T-cell (primary cell): ENCODE measurements at regions not wholly inside any gene's neighbourhood (a gene's known extent, or its start where the extent isn't known, plus 50 kb on each side); places are given as distances from the start of the nearest gene placed in this dataset.
"Not testable (repeated sequence)": the region's sequence is repeated elsewhere in the genome, so short reads cannot be mapped to it uniquely, and the experiment has no call there.

Source experiments
- ATAC-seq, 4 experiments: fragments of 200-7000 bp in 3 of 4; fragments of 150-1000 bp in 1 of 4; cut with Tn5 transposase; replicated peaks in 1 of 4; 1 replicate in 3 of 4; 2 replicates in 1 of 4; pipeline ENCODE4 v1.10.0; 2021; ENCODE audit warnings: moderate library complexity in 3 of 4, mild to moderate bottlenecking in 2 of 4, moderate number of reproducible peaks in 1 of 4
- CTCF ChIA-PET, 2 donors: fragments of 300-600 bp; sonication (Branson Sonifier 250); formaldehyde crosslinking; loops; one replicate each; lab custom pipeline; 2022; ENCODE audit warnings: antibody characterized with exemption in 2 of 2; lab: Charles Lee
- POLR2A ChIA-PET, 2 donors: fragments of 300-600 bp; sonication (Branson Sonifier 250); formaldehyde crosslinking; loops; one replicate each; lab custom pipeline; 2022; ENCODE audit warnings: antibody characterized with exemption in 2 of 2; lab: Charles Lee
- DNase-seq, 35 experiments: peaks; one replicate each; pipeline versions ENCODE4 v3.0.0 to v3.0.0-alpha.2; 2013 to 2023
- H3K27ac ChIP-seq: one replicate; pipeline ENCODE4 v1.5.1; 2013; ENCODE audit warnings: low read length
- H3K27me3 ChIP-seq, 2 experiments: replicated peaks in 1 of 2; 1 replicate in 1 of 2; 2 replicates in 1 of 2; pipeline versions ENCODE4 v1.6.1 to v1.7.0; 2013; ENCODE audit warnings: low read length in 1 of 2, mixed read lengths in 1 of 2; ENCODE audit not compliant: control insufficient read depth in 2 of 2, insufficient read depth in 2 of 2; ENCODE audit errors: extremely low read depth in 1 of 2
- H3K36me3 ChIP-seq, 2 donors: 1 replicate in 1 of 2; 2 replicates in 1 of 2; pipeline versions ENCODE4 v1.6.1 to v1.7.0; 2013; ENCODE audit warnings: low read length in 1 of 2; ENCODE audit not compliant: control insufficient read depth in 2 of 2, insufficient read depth in 1 of 2; ENCODE audit errors: extremely low read depth in 1 of 2
- H3K4me1 ChIP-seq, 2 experiments: 1 replicate in 1 of 2; 2 replicates in 1 of 2; pipeline versions ENCODE4 v1.6.1 to v1.7.0; 2013; ENCODE audit warnings: low read length in 2 of 2, mixed read lengths in 1 of 2; ENCODE audit not compliant: insufficient read depth in 2 of 2, control insufficient read depth in 1 of 2; ENCODE audit errors: extremely low read depth in 1 of 2
- H3K4me3 ChIP-seq, 2 donors: 1 replicate in 1 of 2; 2 replicates in 1 of 2; pipeline versions ENCODE4 v1.5.1 to v1.7.0; 2013; ENCODE audit warnings: mild to moderate bottlenecking in 2 of 2, low read length in 1 of 2, moderate library complexity in 1 of 2; ENCODE audit not compliant: control insufficient read depth in 1 of 2; ENCODE audit errors: extremely low read depth in 1 of 2
- H3K9me3 ChIP-seq: 2 replicates; pipeline ENCODE4 v1.7.0; 2013
- H3K27ac Mint-ChIP-seq, 2 donors: one replicate each; pipeline ENCODE4 v1.8.0; 2020 to 2021; ENCODE audit warnings: mild to moderate bottlenecking in 2 of 2, mixed read lengths in 2 of 2
- H3K27me3 Mint-ChIP-seq, 2 donors: one replicate each; pipeline ENCODE4 v1.8.0; 2021 to 2022; ENCODE audit warnings: mixed read lengths in 2 of 2
- H3K36me3 Mint-ChIP-seq: one replicate; pipeline ENCODE4 v1.8.0; 2021; ENCODE audit warnings: mixed read lengths
- H3K4me1 Mint-ChIP-seq, 3 donors: one replicate each; pipeline ENCODE4 v1.8.0; 2020 to 2022; ENCODE audit warnings: mixed read lengths in 3 of 3, mild to moderate bottlenecking in 1 of 3
- H3K4me3 Mint-ChIP-seq, 3 donors: one replicate each; pipeline ENCODE4 v1.8.0; 2020 to 2022; ENCODE audit warnings: mild to moderate bottlenecking in 3 of 3, mixed read lengths in 3 of 3, moderate library complexity in 3 of 3
- H3K9me3 Mint-ChIP-seq, 3 donors: one replicate each; pipeline ENCODE4 v1.8.0; 2020 to 2022; ENCODE audit warnings: mixed read lengths in 3 of 3
- WGBS: methylation state at CpG from one replicate; pipeline ENCODE4 v1.1.5; 2013; ENCODE audit warnings: missing lambda C conversion rate; ENCODE audit not compliant: insufficient coverage; 5-methylcytosine and 5-hydroxymethylcytosine counted together

DNA sequence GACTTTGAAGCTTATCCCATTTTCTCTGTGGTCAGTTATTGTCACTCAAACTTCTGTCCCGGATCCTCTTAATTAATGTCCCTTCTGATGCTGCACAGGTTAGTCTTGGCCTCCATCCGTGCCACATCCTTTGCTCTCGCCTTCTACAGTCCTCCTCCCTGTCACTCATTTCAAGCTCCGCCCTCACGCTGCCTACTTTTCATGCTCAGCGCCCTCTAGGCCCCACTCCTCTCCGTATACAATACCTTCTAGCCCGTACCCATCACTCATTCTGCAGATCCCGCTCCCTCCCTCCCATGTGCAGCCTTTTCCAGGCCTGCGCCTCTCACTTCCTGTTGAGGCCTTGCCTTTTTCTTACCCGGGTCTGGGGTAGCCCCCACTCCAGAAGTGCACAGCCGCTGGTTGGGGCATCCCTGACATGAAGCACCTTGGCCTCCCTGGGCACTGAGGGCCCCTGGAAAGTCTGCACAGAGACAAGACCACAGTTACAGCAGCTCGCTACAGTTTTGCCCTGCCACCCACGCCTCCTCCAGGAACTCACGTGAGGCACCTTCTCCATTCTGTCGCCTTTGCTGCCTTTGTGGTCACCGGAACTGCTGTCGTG lies 88.5 kb upstream of the SLC25A48 start:
- no peak overlapping the region for H3K27ac ChIP-seq
- H3K36me3 ChIP-seq = no peaks in the 10 kb centered on the region
- ChIA-PET POLR2A (no interaction called here), CTCF (no interaction called here)
- no peak for ATAC-seq
- DNase-seq = no peak
- H3K4me1 ChIP-seq = no peaks in the 10 kb centered on the region
- peaks cover 0 to 9% of the 10 kb centered on the region in 2 experiments for H3K27me3 ChIP-seq
- no peak overlapping the region for H3K4me3 ChIP-seq
- H3K4me1 Mint-ChIP-seq = no peaks in the 10 kb centered on the region
- H3K27ac Mint-ChIP-seq = no peak overlapping the region
- H3K4me3 Mint-ChIP-seq = no peak overlapping the region
- no peaks in the 10 kb centered on the region for H3K9me3 ChIP-seq
- H3K36me3 Mint-ChIP-seq = no peaks in the 10 kb centered on the region
- peaks cover 0 to 9% of the 10 kb centered on the region in 2 donors for H3K27me3 Mint-ChIP-seq
- 85% methylated on average over 16 of the region's 18 CpGs for WGBS
- H3K9me3 Mint-ChIP-seq = no peaks in the 10 kb centered on the region

DNA sequence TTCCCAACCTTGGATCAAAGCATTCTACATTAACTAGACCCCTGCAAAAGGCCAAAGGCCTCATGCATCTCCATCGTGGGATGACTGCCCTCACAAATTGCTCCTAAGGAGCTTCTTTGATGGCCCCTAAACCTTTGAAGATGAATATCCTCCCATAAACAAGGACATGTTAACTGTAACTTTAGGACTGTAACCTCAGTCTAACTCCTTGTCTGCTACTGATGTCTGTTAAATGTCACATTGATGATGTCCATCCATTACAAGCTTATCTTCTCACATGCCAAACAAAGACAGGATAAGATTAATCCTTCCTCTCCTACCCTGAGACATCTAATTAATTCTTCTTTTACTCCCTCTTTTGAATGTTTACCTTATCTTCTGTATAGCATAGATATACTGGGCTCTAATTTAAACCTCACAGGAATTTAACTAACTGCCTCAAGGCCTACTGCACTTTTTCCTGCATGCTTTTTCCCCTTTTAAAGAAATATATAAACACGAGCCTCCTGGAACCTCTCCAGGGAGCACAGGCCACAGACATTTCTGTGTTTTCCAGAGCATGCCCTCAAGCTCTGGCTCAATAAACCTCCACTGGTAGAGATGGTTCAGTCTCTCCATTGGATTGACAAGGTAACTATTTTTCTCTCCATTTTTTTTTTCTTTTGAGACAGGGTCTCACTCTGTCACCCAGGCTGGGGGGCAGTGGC lies 90.6 kb upstream of the SLC25A48 start:
- Histone ChIP-seq H3K27ac (no peak overlapping the region), H3K27me3 (peaks cover 0 to 4% of the 10 kb centered on the region in 2 experiments), H3K36me3 (no peaks in the 10 kb centered on the region), H3K4me3 (no peak overlapping the region), H3K4me1 (no peaks in the 10 kb centered on the region), H3K9me3 (no peaks in the 10 kb centered on the region)
- Mint-ChIP-seq H3K36me3 (no peaks in the 10 kb centered on the region), H3K9me3 (no peaks in the 10 kb centered on the region), H3K4me3 (no peak overlapping the region), H3K4me1 (no peaks in the 10 kb centered on the region), H3K27me3 (peaks cover 0 to 4% of the 10 kb centered on the region in 2 donors), H3K27ac (no peak overlapping the region)
- ChIA-PET POLR2A (no interaction called here), CTCF (no interaction called here)
- DNase-seq (no peak), ATAC-seq (no peak)
- 33% methylated on average over 1 of the region's 2 CpGs for WGBS

DNA sequence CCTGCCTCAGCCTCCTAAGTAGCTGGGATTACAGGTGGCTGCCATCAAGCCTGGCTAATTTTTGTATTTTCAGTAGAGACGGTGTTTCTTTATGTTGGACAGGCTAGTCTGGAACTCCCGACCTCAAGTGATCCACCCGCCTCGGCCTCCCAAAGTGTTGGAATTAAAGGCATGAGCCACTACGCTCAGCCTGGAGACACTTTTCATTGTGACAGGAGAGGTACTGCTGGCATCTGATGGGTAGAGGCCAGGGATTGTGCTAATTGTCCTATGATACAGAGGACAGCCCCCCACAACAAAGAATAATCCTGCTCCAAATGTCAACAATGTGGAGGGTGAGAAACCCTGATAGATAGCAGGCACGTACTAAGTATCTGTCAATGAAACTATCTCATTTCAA lies 91.3 kb upstream of the SLC25A48 start:
- H3K4me3 Mint-ChIP-seq = no peak overlapping the region

DNA sequence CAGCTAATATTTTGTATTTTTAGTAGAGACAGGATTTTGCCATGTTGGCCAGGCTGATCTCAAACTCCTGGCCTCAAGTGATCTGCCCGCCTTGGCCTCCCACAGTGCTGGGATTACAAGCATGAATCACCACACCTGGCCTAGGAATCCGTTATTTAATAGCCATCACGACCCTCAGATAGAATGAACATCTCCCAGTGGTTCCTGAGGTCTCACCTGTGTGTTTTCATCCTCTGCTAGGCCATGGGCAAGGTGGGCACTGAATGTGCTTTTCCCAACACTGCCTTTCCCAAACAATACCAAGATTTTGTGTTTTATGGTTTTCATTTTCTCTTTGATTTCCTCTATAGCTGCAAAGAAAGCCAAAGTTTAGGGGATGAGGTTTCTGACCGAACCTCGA lies 92.2 kb upstream of the SLC25A48 start:
- H3K4me3 Mint-ChIP-seq, H3K27me3 ChIP-seq: not testable (repeated sequence)
- WGBS = 70% methylated on average over 2 of the region's 5 CpGs

More for the DNA sequence above, 91.3 kb upstream of the SLC25A48 start:
- Mint-ChIP-seq H3K27ac (no peak overlapping the region), H3K9me3 (no peaks in the 10 kb centered on the region), H3K4me1 (no peaks in the 10 kb centered on the region), H3K27me3 (peaks cover 0 to 4% of the 10 kb centered on the region in 2 donors), H3K36me3 (no peaks in the 10 kb centered on the region)
- 100% methylated on average over 1 of the region's 6 CpGs for WGBS
- no peaks in the 10 kb centered on the region for H3K4me1 ChIP-seq
- no peaks in the 10 kb centered on the region for H3K9me3 ChIP-seq
- DNase-seq = no peak
- no peak overlapping the region for H3K4me3 ChIP-seq
- H3K27ac ChIP-seq = no peak overlapping the region
- H3K27me3 ChIP-seq = peaks cover 0 to 4% of the 10 kb centered on the region in 2 experiments
- ATAC-seq = no peak
- no peaks in the 10 kb centered on the region for H3K36me3 ChIP-seq
- POLR2A ChIA-PET = no interaction called here
- CTCF ChIA-PET = no interaction called here

DNA sequence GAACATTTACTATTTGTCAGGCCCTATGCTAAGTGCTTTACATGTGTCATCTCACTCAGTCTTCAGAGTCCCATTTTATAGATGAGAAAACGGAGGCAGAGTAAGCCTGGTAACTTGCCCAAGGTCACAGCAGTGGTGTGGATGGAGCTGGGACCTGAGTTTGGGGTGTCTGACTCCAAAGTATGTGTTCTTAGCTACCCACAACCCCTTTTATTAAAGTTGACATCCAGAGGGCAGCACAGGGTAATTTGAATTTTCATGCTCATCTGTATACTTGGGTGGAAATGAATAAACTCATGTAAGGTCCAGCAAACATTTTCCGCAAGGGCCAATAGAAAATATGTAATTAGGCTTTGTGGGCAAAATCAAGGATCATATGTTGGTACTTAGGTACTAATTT lies 93.4 kb upstream of the SLC25A48 start:
- no peak overlapping the region for H3K4me3 ChIP-seq
- no peaks in the 10 kb centered on the region for H3K9me3 Mint-ChIP-seq
- no peak overlapping the region for H3K27ac ChIP-seq
- no CpG with 5 or more reads among the region's 2 CpGs for WGBS
- ATAC-seq = no peak
- no peak overlapping the region for H3K27ac Mint-ChIP-seq
- no peaks in the 10 kb centered on the region for H3K4me1 Mint-ChIP-seq
- no peaks in the 10 kb centered on the region for H3K36me3 Mint-ChIP-seq
- CTCF ChIA-PET = no interaction called here
- H3K4me3 Mint-ChIP-seq = no peak overlapping the region
- H3K9me3 ChIP-seq = no peaks in the 10 kb centered on the region
- H3K27me3 ChIP-seq = peaks cover 0 to 4% of the 10 kb centered on the region in 2 experiments
- POLR2A ChIA-PET = no interaction called here
- no peak for DNase-seq
- peaks cover 1 to 9% of the 10 kb centered on the region in 2 donors for H3K27me3 Mint-ChIP-seq
- H3K4me1 ChIP-seq = no peaks in the 10 kb centered on the region
- H3K36me3 ChIP-seq = no peaks in the 10 kb centered on the region

More for the DNA sequence above, 92.2 kb upstream of the SLC25A48 start:
- H3K4me3 ChIP-seq, H3K36me3 Mint-ChIP-seq, DNase-seq, H3K4me1 Mint-ChIP-seq, H3K36me3 ChIP-seq, ATAC-seq, H3K4me1 ChIP-seq, H3K27ac ChIP-seq, H3K9me3 ChIP-seq, H3K27ac Mint-ChIP-seq, H3K27me3 Mint-ChIP-seq, H3K9me3 Mint-ChIP-seq, CTCF ChIA-PET: not testable (repeated sequence)
- POLR2A ChIA-PET = interaction anchor here in 1 of 2 donors (0.6 kb wide), 1 partner anchor 93 kb away, joined by 9 read pairs; no protein-coding TSS in a partner anchor

DNA sequence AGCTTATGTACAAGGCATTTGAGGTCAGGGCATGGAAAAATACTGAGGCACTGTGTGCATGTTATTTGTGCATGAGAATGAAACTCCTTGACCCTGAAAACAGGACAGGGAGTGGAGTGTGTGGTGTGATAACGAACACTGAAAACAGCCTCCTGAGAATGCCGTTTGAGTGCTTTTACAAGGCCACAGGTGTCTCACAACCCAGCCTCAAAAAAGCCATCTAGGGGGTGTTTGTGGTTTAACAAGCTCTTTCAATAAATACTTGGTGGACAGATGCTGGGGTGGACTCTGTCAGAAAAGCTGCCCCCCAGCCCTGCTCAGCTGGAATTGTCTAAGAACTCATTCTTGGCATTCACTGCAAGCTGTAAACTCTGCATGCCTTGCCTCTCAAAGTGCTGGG lies 94.0 kb upstream of the SLC25A48 start:
- Histone ChIP-seq H3K4me3 (no peak overlapping the region), H3K27me3 (peaks cover 0 to 4% of the 10 kb centered on the region in 2 experiments), H3K4me1 (no peaks in the 10 kb centered on the region), H3K36me3 (no peaks in the 10 kb centered on the region), H3K9me3 (no peaks in the 10 kb centered on the region), H3K27ac (no peak overlapping the region)
- Mint-ChIP-seq H3K4me1 (no peaks in the 10 kb centered on the region), H3K27ac (no peak overlapping the region), H3K4me3 (no peak overlapping the region), H3K27me3 (peaks cover 1 to 5% of the 10 kb centered on the region in 2 donors), H3K36me3 (no peaks in the 10 kb centered on the region), H3K9me3 (no peaks in the 10 kb centered on the region)
- ATAC-seq (no peak), DNase-seq (no peak)
- no CpG with 5 or more reads among the region's 2 CpGs for WGBS
- ChIA-PET POLR2A (no interaction called here), CTCF (no interaction called here)
